H9 (cell line): ENCODE measurements at regions not wholly inside any gene's neighbourhood (a gene's known extent, or its start where the extent isn't known, plus 50 kb on each side); places are given as distances from the start of the nearest gene placed in this dataset.

Experiments
- DNase-seq: peaks from one replicate; pipeline ENCODE4 v3.0.0-alpha.2; 2017
- H2AFZ ChIP-seq: one replicate; pipeline ENCODE4 v1.6.1; 2013; ENCODE audit warnings: mild to moderate bottlenecking, low read length, control low read depth, moderate library complexity
- H2AK5ac ChIP-seq: 2 replicates; pipeline ENCODE4 v1.6.1; 2013; ENCODE audit warnings: low read length, control low read depth, mixed read lengths; ENCODE audit not compliant: insufficient read length
- H2BK120ac ChIP-seq: one replicate; pipeline ENCODE4 v1.6.1; 2013; ENCODE audit warnings: low read depth, mild to moderate bottlenecking, low read length, control low read depth, inconsistent platforms; ENCODE audit not compliant: poor library complexity, severe bottlenecking
- H2BK12ac ChIP-seq: 2 replicates; pipeline ENCODE4 v1.6.1; 2013; ENCODE audit warnings: low read length, control low read depth, mixed read lengths, low read depth; ENCODE audit not compliant: insufficient read length
- H2BK15ac ChIP-seq: 2 replicates; pipeline ENCODE4 v1.6.1; 2013; ENCODE audit warnings: low read depth, low read length, control low read depth
- H2BK20ac ChIP-seq: one replicate; pipeline ENCODE4 v1.6.1; 2013; ENCODE audit warnings: low read depth, mild to moderate bottlenecking, low read length, control low read depth, inconsistent platforms; ENCODE audit not compliant: poor library complexity, severe bottlenecking
- H2BK5ac ChIP-seq: 2 replicates; pipeline ENCODE4 v1.6.1; 2013; ENCODE audit warnings: low read length, control low read depth, mixed read lengths; ENCODE audit not compliant: insufficient read length
- H3K14ac ChIP-seq: 2 replicates; pipeline ENCODE4 v1.6.1; 2013; ENCODE audit warnings: low read length, control low read depth; ENCODE audit not compliant: insufficient read depth
- H3K18ac ChIP-seq: 2 replicates; pipeline ENCODE4 v1.6.1; 2013; ENCODE audit warnings: low read depth, mild to moderate bottlenecking, mixed read lengths, low read length, control low read depth; ENCODE audit not compliant: insufficient read length
- H3K23ac ChIP-seq: 2 replicates; pipeline ENCODE4 v1.6.1; 2013; ENCODE audit warnings: low read length, control low read depth, mixed read lengths, low read depth; ENCODE audit not compliant: insufficient read length
- H3K23me2 ChIP-seq: 2 replicates; pipeline ENCODE4 v1.6.1; 2013; ENCODE audit warnings: low read depth, mild to moderate bottlenecking, mixed read lengths, low read length, control low read depth; ENCODE audit not compliant: insufficient read length, poor library complexity, severe bottlenecking
- H3K27ac ChIP-seq: 2 replicates; pipeline ENCODE4 v1.5.1; 2013; ENCODE audit warnings: low read length, control low read depth, mixed read lengths, low read depth; ENCODE audit not compliant: insufficient read length
- H3K27me3 ChIP-seq: 2 replicates; pipeline ENCODE4 v1.6.1; 2013; ENCODE audit warnings: low read length, control low read depth, inconsistent platforms; ENCODE audit not compliant: insufficient read depth
- H3K4ac ChIP-seq: 2 replicates; pipeline ENCODE4 v1.6.1; 2013; ENCODE audit warnings: low read depth, mild to moderate bottlenecking, control low read depth, inconsistent platforms, low read length, moderate library complexity
- H3K4me1 ChIP-seq: 2 replicates; pipeline ENCODE4 v1.6.1; 2013; ENCODE audit warnings: low read length, control low read depth, inconsistent platforms; ENCODE audit not compliant: insufficient read depth
- H3K4me2 ChIP-seq: 2 replicates; pipeline ENCODE4 v1.6.1; 2013; ENCODE audit warnings: low read length, control low read depth, mixed read lengths; ENCODE audit not compliant: insufficient read length, insufficient read depth
- H3K56ac ChIP-seq: 2 replicates; pipeline ENCODE4 v1.6.1; 2013; ENCODE audit warnings: low read depth, mild to moderate bottlenecking, mixed read lengths, low read length, control low read depth; ENCODE audit not compliant: insufficient read length
- H3K79me1 ChIP-seq: 2 replicates; pipeline ENCODE4 v1.6.1; 2013; ENCODE audit warnings: low read depth, mild to moderate bottlenecking, moderate library complexity, low read length, control low read depth, inconsistent platforms; ENCODE audit not compliant: insufficient read depth, poor library complexity, severe bottlenecking
- H3K79me2 ChIP-seq: 2 replicates; pipeline ENCODE4 v1.6.1; 2013; ENCODE audit warnings: low read length, control low read depth, inconsistent platforms; ENCODE audit not compliant: insufficient read depth
- H3K9ac ChIP-seq: 2 replicates; pipeline ENCODE4 v1.6.1; 2013; ENCODE audit warnings: low read length, control low read depth, mixed read lengths; ENCODE audit not compliant: insufficient read length; ENCODE audit errors: extremely low read depth
- H3K9me3 ChIP-seq: one replicate; pipeline ENCODE4 v1.6.1; 2013; ENCODE audit warnings: low read depth, low read length, inconsistent platforms; ENCODE audit not compliant: control insufficient read depth
- H3T11ph ChIP-seq: one replicate; pipeline ENCODE4 v1.6.1; 2013; ENCODE audit warnings: mild to moderate bottlenecking, low read length, control low read depth, inconsistent platforms
- H4K20me1 ChIP-seq: one replicate; pipeline ENCODE4 v1.6.1; 2013; ENCODE audit not compliant: control insufficient read depth, insufficient read length, insufficient read depth
- H4K5ac ChIP-seq: 2 replicates; pipeline ENCODE4 v1.6.1; 2013; ENCODE audit warnings: low read depth, mild to moderate bottlenecking, mixed read lengths, low read length, control low read depth; ENCODE audit not compliant: insufficient read length
- H4K8ac ChIP-seq: replicated peaks from 2 replicates; pipeline ENCODE4 v1.6.1; 2013; ENCODE audit warnings: low read length, control low read depth, mixed read lengths, low read depth; ENCODE audit not compliant: insufficient read length
- H4K91ac ChIP-seq: 2 replicates; pipeline ENCODE4 v1.6.1; 2013; ENCODE audit warnings: low read depth, mild to moderate bottlenecking, moderate library complexity, mixed read lengths, low read length, control low read depth; ENCODE audit not compliant: insufficient read length
- H3K27ac Mint-ChIP-seq, 3 experiments: 2 replicates in 2 of 3; 3 replicates in 1 of 3; pipeline ENCODE4 v1.8.0; 2020 to 2021; ENCODE audit warnings: mixed read lengths in 3 of 3, mild to moderate bottlenecking in 1 of 3, moderate library complexity in 1 of 3
- H3K27me3 Mint-ChIP-seq: 2 replicates; pipeline ENCODE4 v1.8.0; 2021; ENCODE audit warnings: low read depth, mild to moderate bottlenecking, moderate library complexity, mixed read lengths
- H3K36me3 Mint-ChIP-seq, 3 experiments: 2 replicates in 2 of 3; 3 replicates in 1 of 3; pipeline ENCODE4 v1.8.0; 2020 to 2021; ENCODE audit warnings: low read depth in 3 of 3, mixed read lengths in 3 of 3; ENCODE audit not compliant: insufficient read depth in 1 of 3
- H3K4me1 Mint-ChIP-seq, 2 experiments: 2 replicates each; pipeline ENCODE4 v1.8.0; 2020; ENCODE audit warnings: mixed read lengths in 2 of 2
- H3K4me3 Mint-ChIP-seq, 2 experiments: 2 replicates in 1 of 2; 3 replicates in 1 of 2; pipeline ENCODE4 v1.8.0; 2020 to 2021; ENCODE audit warnings: mild to moderate bottlenecking in 2 of 2, mixed read lengths in 2 of 2, moderate library complexity in 1 of 2
- H3K9me3 Mint-ChIP-seq, 2 experiments: 2 replicates in 1 of 2; 3 replicates in 1 of 2; pipeline ENCODE4 v1.8.0; 2020; ENCODE audit warnings: mild to moderate bottlenecking in 2 of 2, mixed read lengths in 2 of 2, moderate library complexity in 1 of 2
- WGBS: extraction: QIAGEN DNeasy Blood & Tissue Kit; methylation state at CpG from one replicate; pipeline ENCODE4 v1.1.7; 2013; ENCODE audit warnings: missing lambda C conversion rate, low lambda C conversion rate, mixed read lengths; ENCODE audit not compliant: insufficient read length; ENCODE audit errors: extremely low coverage; 5-methylcytosine and 5-hydroxymethylcytosine counted together
- TF ChIP-seq, protein P1 (sequence below): fragments of 200-600 bp; sonication (generic); conservative IDR thresholded peaks from 3 replicates; pipeline ENCODE4 v1.8.0; 2021; ENCODE audit warnings: antibody characterized with exemption, mild to moderate bottlenecking

DNA sequence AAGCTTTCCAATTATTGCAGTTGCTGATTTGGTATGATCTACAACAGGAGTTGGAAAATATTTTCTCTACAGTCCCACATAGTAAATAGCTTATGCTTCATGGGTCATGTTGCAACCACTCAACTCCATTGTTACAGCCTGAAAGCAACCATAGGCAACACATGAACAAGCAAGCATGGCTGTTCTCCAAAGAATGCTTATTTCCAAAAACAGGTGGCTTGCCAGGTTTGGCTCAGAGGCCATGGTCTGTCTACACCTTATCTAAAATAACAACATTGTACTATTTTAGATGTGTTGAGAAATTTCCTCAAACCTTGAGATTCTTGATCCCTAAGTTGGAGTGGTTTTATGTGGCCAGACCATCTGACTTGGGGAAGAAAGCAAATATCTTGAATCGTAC is 153.9 kb upstream of the MPPED2 start:
- TF ChIP-seq, protein P1, sequence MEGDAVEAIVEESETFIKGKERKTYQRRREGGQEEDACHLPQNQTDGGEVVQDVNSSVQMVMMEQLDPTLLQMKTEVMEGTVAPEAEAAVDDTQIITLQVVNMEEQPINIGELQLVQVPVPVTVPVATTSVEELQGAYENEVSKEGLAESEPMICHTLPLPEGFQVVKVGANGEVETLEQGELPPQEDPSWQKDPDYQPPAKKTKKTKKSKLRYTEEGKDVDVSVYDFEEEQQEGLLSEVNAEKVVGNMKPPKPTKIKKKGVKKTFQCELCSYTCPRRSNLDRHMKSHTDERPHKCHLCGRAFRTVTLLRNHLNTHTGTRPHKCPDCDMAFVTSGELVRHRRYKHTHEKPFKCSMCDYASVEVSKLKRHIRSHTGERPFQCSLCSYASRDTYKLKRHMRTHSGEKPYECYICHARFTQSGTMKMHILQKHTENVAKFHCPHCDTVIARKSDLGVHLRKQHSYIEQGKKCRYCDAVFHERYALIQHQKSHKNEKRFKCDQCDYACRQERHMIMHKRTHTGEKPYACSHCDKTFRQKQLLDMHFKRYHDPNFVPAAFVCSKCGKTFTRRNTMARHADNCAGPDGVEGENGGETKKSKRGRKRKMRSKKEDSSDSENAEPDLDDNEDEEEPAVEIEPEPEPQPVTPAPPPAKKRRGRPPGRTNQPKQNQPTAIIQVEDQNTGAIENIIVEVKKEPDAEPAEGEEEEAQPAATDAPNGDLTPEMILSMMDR: no peak
- Mint-ChIP-seq H3K9me3 (no peaks in the 10 kb centered on the region; a peak in 2 of 5 replicates), H3K27me3 (no peaks in the 10 kb centered on the region; the same call in 1 of the 2 replicates), H3K4me3 (no peak overlapping the region), H3K4me1 (no peaks in the 10 kb centered on the region), H3K36me3 (no peaks in the 10 kb centered on the region; a peak in 1 of 7 replicates), H3K27ac (no peak overlapping the region)
- no peaks in the 10 kb centered on the region for H3K9me3 ChIP-seq
- no peaks in the 10 kb centered on the region for H3K27me3 ChIP-seq
- H3K18ac ChIP-seq: no peak overlapping the region
- H2AFZ ChIP-seq: no peak overlapping the region
- H3T11ph ChIP-seq: no peak overlapping the region
- no peak overlapping the region for H3K23ac ChIP-seq
- no peak overlapping the region for H3K27ac ChIP-seq
- H2BK120ac ChIP-seq: no peak overlapping the region
- H3K79me1 ChIP-seq: no peaks in the 10 kb centered on the region
- no peaks in the 10 kb centered on the region for H3K4me1 ChIP-seq
- H2AK5ac ChIP-seq: no peak overlapping the region
- no peak overlapping the region for H3K4me2 ChIP-seq
- no peak overlapping the region for H2BK12ac ChIP-seq
- H3K79me2 ChIP-seq: no peaks in the 10 kb centered on the region
- H2BK20ac ChIP-seq: no peak overlapping the region
- no peaks in the 10 kb centered on the region for H3K23me2 ChIP-seq
- no peak overlapping the region for H3K56ac ChIP-seq
- no peak overlapping the region for H4K8ac ChIP-seq
- H3K4ac ChIP-seq: no peak overlapping the region
- no CpG with 5 or more reads among the region's 1 CpG for WGBS
- H3K9ac ChIP-seq: no peak overlapping the region
- DNase-seq: no peak
- no peak overlapping the region for H2BK5ac ChIP-seq
- H4K5ac ChIP-seq: no peak overlapping the region
- no peak overlapping the region for H4K91ac ChIP-seq
- no peak overlapping the region for H2BK15ac ChIP-seq
- no peak overlapping the region for H3K14ac ChIP-seq
- no peaks in the 10 kb centered on the region for H4K20me1 ChIP-seq
